ENCODE measurements at regions not wholly inside any gene's neighbourhood (a gene's known extent, or its start where the extent isn't known, plus 50 kb on each side); places are given as distances from the start of the nearest gene placed in this dataset.
"Not testable (repeated sequence)": the region's sequence is repeated elsewhere in the genome, so short reads cannot be mapped to it uniquely, and the experiment has no call there.

GRCh38 chr3:13179582-13180210 lies 106.5 kb upstream of the IQSEC1 start:
- not testable (repeated sequence) for TF ChIP-seq CTCF (conservative IDR thresholded peaks at IDR 0.05; ENCODE audit: low read length); EZH2phosphoT487 (IDR thresholded peaks at IDR 0.05; ENCODE audit: borderline replicate concordance, low read depth, low read length)

Measured in OCI-LY7 (cell line).